Right lobe of liver (tissue), 6 donors: ENCODE measurements at regions not wholly inside any gene's neighbourhood (a gene's known extent, or its start where the extent isn't known, plus 50 kb on each side); places are given as distances from the start of the nearest gene placed in this dataset.

ENCODE experiments used
- ATAC-seq, 4 donors: fragments of 200-7000 bp; cut with Tn5 transposase; one replicate each; pipeline ENCODE4 v1.9.1; 2020; ENCODE audit warnings: mild to moderate bottlenecking in 4 of 4, moderate library complexity in 4 of 4
- DNase-seq, 3 donors: peaks; one replicate each; pipeline ENCODE4 v3.0.0-alpha.2; 2020
- H3K27ac ChIP-seq, 3 donors: fragments of 200-600 bp; one replicate each; pipeline ENCODE4 v1.8.0; 2022
- H3K27me3 ChIP-seq, 2 donors: fragments of 200-600 bp; one replicate each; pipeline ENCODE4 v1.8.0; 2022
- H3K36me3 ChIP-seq, 4 donors: fragments of 200-600 bp; sonication (generic) in 1 of 4; one replicate each; pipeline versions ENCODE4 v1.5.1 to v1.8.0; 2017 to 2022; ENCODE audit warnings: control low read depth in 1 of 4
- H3K4me1 ChIP-seq, 4 donors: fragments of 200-600 bp; sonication (generic) in 1 of 4; one replicate each; pipeline versions ENCODE4 v1.5.1 to v1.8.0; 2017 to 2022; ENCODE audit warnings: control low read depth in 1 of 4
- H3K4me3 ChIP-seq, 3 donors: fragments of 200-600 bp; one replicate each; pipeline ENCODE4 v1.8.0; 2022
- H3K9me3 ChIP-seq, 4 donors: fragments of 200-600 bp; sonication (generic) in 1 of 4; one replicate each; pipeline versions ENCODE4 v1.5.1 to v1.8.0; 2017 to 2022; ENCODE audit warnings: control low read depth in 1 of 4
- CTCF ChIP-seq, 4 donors: fragments of 200-600 bp in 3 of 4; fragments of 450-650 bp in 1 of 4; IDR thresholded peaks; one replicate each; pipeline versions ENCODE4 v1.5.1 to v1.8.0; 2016 to 2022; ENCODE audit warnings: antibody characterized with exemption in 4 of 4, mild to moderate bottlenecking in 2 of 4
- POLR2A ChIP-seq: fragments of 450-650 bp; IDR thresholded peaks from one replicate; pipeline ENCODE4 v1.6.1; 2017; ENCODE audit warnings: antibody characterized with exemption, mild to moderate bottlenecking
- WGBS: methylation state at CpG from one replicate; pipeline ENCODE4 v1.1.6; 2018; ENCODE audit warnings: low coverage, low lambda C conversion rate; ENCODE audit not compliant: insufficient coverage; ENCODE audit errors: missing lambda C conversion rate; 5-methylcytosine and 5-hydroxymethylcytosine counted together
- intact Hi-C, 2 donors: fragments of 100-400 bp; cut with DNase I; formaldehyde crosslinking; loops; one replicate each; pipeline versions ENCODE4 v1.11.2 to v1.14.1; 2022
- donor health status: DM: no; HTN: yes; CAD: no.
- donor health status: DM: no; HTN: no; CAD: no.
- donor health status: DM: no; HTN: no; CAD: no.
- donor health status: DM: no; HTN: yes; CAD: no.
- donor health status: DM: no; HTN: yes; CAD: no.

GRCh38 chr4:163681208-163681821, 186.8 kb downstream of the TMA16 start:
- DNase-seq: no peak
- intact Hi-C loops: no loop called here
- no peaks in the 10 kb centered on the region for H3K9me3 ChIP-seq
- H3K4me1 ChIP-seq: no peaks in the 10 kb centered on the region
- no peaks in the 10 kb centered on the region for H3K36me3 ChIP-seq
- peak; percentile 51 to 69 (median 60) for TF ChIP-seq CTCF (IDR thresholded peaks at IDR 0.05)
- TF ChIP-seq POLR2A: no peak
- no peak overlapping the region for H3K27ac ChIP-seq
- no peaks in the 10 kb centered on the region for H3K27me3 ChIP-seq
- ATAC-seq: peak; percentile 72 to 83 (median 80)
- 10% methylated on average over 2 of the region's 2 CpGs for WGBS
- no peak overlapping the region for H3K4me3 ChIP-seq

- intact Hi-C loops: no loop called here
- DNase-seq: no peak
- TF ChIP-seq POLR2A (no peak), CTCF (IDR thresholded peaks at IDR 0.05) (no peak)
- Histone ChIP-seq H3K36me3 (no peaks in the 10 kb centered on the region), H3K4me3 (no peak overlapping the region), H3K4me1 (no peaks in the 10 kb centered on the region), H3K27ac (no peak overlapping the region), H3K9me3 (no peaks in the 10 kb centered on the region), H3K27me3 (no peaks in the 10 kb centered on the region)
- no peak for ATAC-seq
Measured at GRCh38 chr4:163688856-163689255, 194.4 kb downstream of the TMA16 start.

GRCh38 chr4:163693211-163693610, 198.7 kb downstream of the TMA16 start:
- H3K4me3 ChIP-seq: no peak overlapping the region
- TF ChIP-seq CTCF (IDR thresholded peaks at IDR 0.05) (no peak), POLR2A (no peak)
- H3K9me3 ChIP-seq: no peaks in the 10 kb centered on the region
- no peaks in the 10 kb centered on the region for H3K27me3 ChIP-seq
- ATAC-seq (no peak), DNase-seq (no peak)
- intact Hi-C loops: no loop called here
- H3K4me1 ChIP-seq: no peaks in the 10 kb centered on the region
- H3K27ac ChIP-seq: no peak overlapping the region
- H3K36me3 ChIP-seq: no peaks in the 10 kb centered on the region

GRCh38 chr4:163693776-163694175, 199.3 kb downstream of the TMA16 start:
- Histone ChIP-seq H3K4me1 (no peaks in the 10 kb centered on the region), H3K4me3 (no peak overlapping the region), H3K27me3 (no peaks in the 10 kb centered on the region), H3K27ac (no peak overlapping the region), H3K9me3 (no peaks in the 10 kb centered on the region), H3K36me3 (no peaks in the 10 kb centered on the region)
- intact Hi-C loops: no loop called here
- 64% methylated on average over 4 of the region's 4 CpGs for WGBS
- TF ChIP-seq POLR2A (no peak), CTCF (IDR thresholded peaks at IDR 0.05) (no peak)
- DNase-seq: no peak
- no peak for ATAC-seq

GRCh38 chr4:163694385-163694784, 199.9 kb downstream of the TMA16 start:
- no peak for DNase-seq
- Histone ChIP-seq H3K27me3 (no peaks in the 10 kb centered on the region), H3K36me3 (no peaks in the 10 kb centered on the region), H3K9me3 (no peaks in the 10 kb centered on the region), H3K27ac (no peak overlapping the region), H3K4me3 (no peak overlapping the region), H3K4me1 (no peaks in the 10 kb centered on the region)
- intact Hi-C loops: no loop called here
- ATAC-seq: no peak
- TF ChIP-seq POLR2A: no peak
- no peak for TF ChIP-seq CTCF (IDR thresholded peaks at IDR 0.05)
